Motor neuron (in vitro differentiated cells): ENCODE measurements at regions not wholly inside any gene's neighbourhood (a gene's known extent, or its start where the extent isn't known, plus 50 kb on each side); places are given as distances from the start of the nearest gene placed in this dataset.
"Not testable (repeated sequence)": the region's sequence is repeated elsewhere in the genome, so short reads cannot be mapped to it uniquely, and the experiment has no call there.

ENCODE experiments used
- ATAC-seq, 8 experiments: fragments of 200-7000 bp; cut with Tn5 transposase; replicated peaks in 6 of 8; 2 replicates each; pipeline ENCODE4 v1.8.0; 2021; ENCODE audit warnings: mild to moderate bottlenecking in 8 of 8, moderate library complexity in 8 of 8
- H3K27ac ChIP-seq, 2 donors: fragments of 250-450 bp; sonication (Bioruptor Pico); 2 replicates each; pipeline ENCODE4 v1.9.0; 2021; ENCODE audit warnings: antibody characterized with exemption in 2 of 2, mild to moderate bottlenecking in 2 of 2, moderate library complexity in 1 of 2
- H3K4me1 ChIP-seq, 2 donors: fragments of 250-450 bp; sonication (Bioruptor Pico); replicated peaks in 1 of 2; 2 replicates each; pipeline ENCODE4 v1.6.1; 2021; ENCODE audit warnings: antibody characterized with exemption in 2 of 2, mild to moderate bottlenecking in 2 of 2, moderate library complexity in 1 of 2
- H3K4me3 ChIP-seq, 5 donors: fragments of 250-450 bp; sonication (Bioruptor Pico); 2 replicates each; pipeline ENCODE4 v1.9.0; 2021; ENCODE audit warnings: antibody characterized with exemption in 5 of 5, mild to moderate bottlenecking in 5 of 5, moderate library complexity in 4 of 5
- WGBS, 10 experiments: fragments of 450-650 bp; shearing (Covaris generic); methylation state at CpG; one replicate each; pipeline ENCODE4 v1.0.0; 2022; 5-methylcytosine and 5-hydroxymethylcytosine counted together
- in situ Hi-C, 9 experiments: fragments of 400-800 bp; cut with MboI; loops; one replicate each; pipeline ENCODE4 v1.15.0; 2021; ENCODE audit warnings: low sequenced_read_pairs in 9 of 9, low pct_unique_long_range_greater_than_20kb in 2 of 9; ENCODE audit not compliant: unreplicated experiment in 9 of 9

GRCh38 chr14:24708684-24709083 is 74.7 kb upstream of the GZMB start:
- no peak for ATAC-seq
- Histone ChIP-seq H3K27ac (peak overlapping the region in 1 of 2 donors; percentile 56), H3K4me1 (peaks cover 2 to 12% of the 10 kb centered on the region in 2 donors), H3K4me3 (no peak overlapping the region)
- 38 to 95% (median 61%) methylated on average over 1 to 3 of the region's 3 CpGs; no CpG with 5 or more reads in 4 of the 10 experiments for WGBS, 10 experiments
- in situ Hi-C loops: no loop called here

GRCh38 chr14:24706351-24706750 is 72.4 kb upstream of the GZMB start:
- in situ Hi-C loops: no loop called here
- ATAC-seq: no peak
- Histone ChIP-seq H3K4me1 (peaks cover 2 to 12% of the 10 kb centered on the region in 2 donors), H3K4me3 (no peak overlapping the region), H3K27ac (no peak overlapping the region)
- 18 to 100% (median 73%) methylated on average over 1 to 3 of the region's 3 CpGs; no CpG with 5 or more reads in 2 of the 10 experiments for WGBS, 10 experiments

- Histone ChIP-seq H3K27ac (no peak overlapping the region), H3K4me3 (no peak overlapping the region), H3K4me1 (peaks cover 2 to 12% of the 10 kb centered on the region in 2 donors)
- ATAC-seq: no peak
- in situ Hi-C loops: no loop called here
- 17 to 100% (median 84%) methylated on average over 1 to 4 of the region's 4 CpGs; no CpG with 5 or more reads in 2 of the 10 experiments for WGBS, 10 experiments
Observed at GRCh38 chr14:24705840-24706239, 71.8 kb upstream of the GZMB start.

- 56 to 100% (median 76%) methylated on average over 1 of the region's 1 CpG; no CpG with 5 or more reads in 2 of the 10 experiments for WGBS, 10 experiments
- ATAC-seq: no peak
- no peak overlapping the region for H3K4me3 ChIP-seq
- in situ Hi-C loops: no loop called here
- H3K4me1 ChIP-seq: no peaks in the 10 kb centered on the region
- H3K27ac ChIP-seq: no peak overlapping the region
Observed at GRCh38 chr14:24701062-24701461, 67.1 kb upstream of the GZMB start.

GRCh38 chr14:24700511-24700910 is 66.5 kb upstream of the GZMB start:
- ATAC-seq: no peak
- H3K4me3 ChIP-seq: no peak overlapping the region
- no peak overlapping the region for H3K27ac ChIP-seq
- 14 to 80% (median 67%) methylated on average over 1 of the region's 1 CpG; no CpG with 5 or more reads in 4 of the 10 experiments for WGBS, 10 experiments
- H3K4me1 ChIP-seq: no peaks in the 10 kb centered on the region
- in situ Hi-C loops: no loop called here

- peaks cover 2 to 5% of the 10 kb centered on the region in 2 donors for H3K4me1 ChIP-seq
- H3K4me3 ChIP-seq: no peak overlapping the region
- in situ Hi-C loops: no loop called here
- ATAC-seq: no peak
- H3K27ac ChIP-seq: no peak overlapping the region
Observed at GRCh38 chr14:24699052-24699451, 65.1 kb upstream of the GZMB start.

- in situ Hi-C loops, ATAC-seq, H3K27ac ChIP-seq, H3K4me3 ChIP-seq: not testable (repeated sequence)
- H3K4me1 ChIP-seq: peaks cover 7 to 11% of the 10 kb centered on the region in 2 donors
- WGBS, 10 experiments: 14 to 100% (median 47%) methylated on average over 1 of the region's 1 CpG; no CpG with 5 or more reads in 4 of the 10 experiments
Observed at GRCh38 chr14:24696280-24696920, 62.4 kb upstream of the GZMB start.

GRCh38 chr14:24695265-24696241 is 61.6 kb upstream of the GZMB start:
- in situ Hi-C loops: no loop called here
- peaks cover 7 to 11% of the 10 kb centered on the region in 2 donors for H3K4me1 ChIP-seq
- ATAC-seq: peak in 3 of 8 experiments; percentile 75 to 97 (median 95)
- no peak overlapping the region for H3K27ac ChIP-seq
- no peak overlapping the region for H3K4me3 ChIP-seq
- 22 to 97% (median 85%) methylated on average over 2 to 8 of the region's 8 CpGs; no CpG with 5 or more reads in 1 of the 10 experiments for WGBS, 10 experiments

- WGBS, 10 experiments: 26 to 100% (median 90%) methylated on average over 1 to 3 of the region's 3 CpGs; no CpG with 5 or more reads in 1 of the 10 experiments
- Histone ChIP-seq H3K27ac (no peak overlapping the region), H3K4me1 (peaks cover 7 to 11% of the 10 kb centered on the region in 2 donors), H3K4me3 (no peak overlapping the region)
- no peak for ATAC-seq
- in situ Hi-C loops: no loop called here
Observed at GRCh38 chr14:24694680-24695079, 60.7 kb upstream of the GZMB start.

- Histone ChIP-seq H3K4me3 (no peak overlapping the region), H3K27ac (no peak overlapping the region), H3K4me1 (peaks cover 7 to 11% of the 10 kb centered on the region in 2 donors)
- WGBS, 10 experiments: 0 to 20% (median 0%) methylated on average over 1 to 2 of the region's 2 CpGs; no CpG with 5 or more reads in 5 of the 10 experiments
- in situ Hi-C loops: no loop called here
- ATAC-seq: peak in 5 of 8 experiments; percentile 7 to 78 (median 47)
Observed at GRCh38 chr14:24693983-24694382, 60.0 kb upstream of the GZMB start.

- WGBS, 10 experiments: 8 to 96% (median 42%) methylated on average over 1 to 3 of the region's 3 CpGs; no CpG with 5 or more reads in 1 of the 10 experiments
- in situ Hi-C loops: no loop called here
- ATAC-seq: no peak
Observed at GRCh38 chr14:24693353-24693737, 59.4 kb upstream of the GZMB start.

GRCh38 chr14:24692382-24693352 is 58.7 kb upstream of the GZMB start:
- no peak overlapping the region for H3K27ac ChIP-seq
- peaks cover 7 to 11% of the 10 kb centered on the region in 2 donors for H3K4me1 ChIP-seq
- in situ Hi-C loops: no loop called here
- WGBS, 10 experiments: 27 to 95% (median 73%) methylated on average over 3 to 11 of the region's 11 CpGs
- no peak overlapping the region for H3K4me3 ChIP-seq
- no peak for ATAC-seq

More at GRCh38 chr14:24693353-24693737, 59.4 kb upstream of the GZMB start:
- Histone ChIP-seq H3K4me1 (peaks cover 7 to 11% of the 10 kb centered on the region in 2 donors), H3K4me3 (no peak overlapping the region), H3K27ac (no peak overlapping the region)
